ENCODE measurements at regions not wholly inside any gene's neighbourhood (a gene's known extent, or its start where the extent isn't known, plus 50 kb on each side); places are given as distances from the start of the nearest gene placed in this dataset.

GRCh38 chr14:55835985-55836384, 256.0 kb downstream of the KTN1 start:
- no peak for TF ChIP-seq EZH2 (IDR thresholded peaks at IDR 0.05; ENCODE audit: borderline replicate concordance, insufficient read depth, low read depth, low read length, poor library complexity, severe bottlenecking)
- TF ChIP-seq, protein P1, sequence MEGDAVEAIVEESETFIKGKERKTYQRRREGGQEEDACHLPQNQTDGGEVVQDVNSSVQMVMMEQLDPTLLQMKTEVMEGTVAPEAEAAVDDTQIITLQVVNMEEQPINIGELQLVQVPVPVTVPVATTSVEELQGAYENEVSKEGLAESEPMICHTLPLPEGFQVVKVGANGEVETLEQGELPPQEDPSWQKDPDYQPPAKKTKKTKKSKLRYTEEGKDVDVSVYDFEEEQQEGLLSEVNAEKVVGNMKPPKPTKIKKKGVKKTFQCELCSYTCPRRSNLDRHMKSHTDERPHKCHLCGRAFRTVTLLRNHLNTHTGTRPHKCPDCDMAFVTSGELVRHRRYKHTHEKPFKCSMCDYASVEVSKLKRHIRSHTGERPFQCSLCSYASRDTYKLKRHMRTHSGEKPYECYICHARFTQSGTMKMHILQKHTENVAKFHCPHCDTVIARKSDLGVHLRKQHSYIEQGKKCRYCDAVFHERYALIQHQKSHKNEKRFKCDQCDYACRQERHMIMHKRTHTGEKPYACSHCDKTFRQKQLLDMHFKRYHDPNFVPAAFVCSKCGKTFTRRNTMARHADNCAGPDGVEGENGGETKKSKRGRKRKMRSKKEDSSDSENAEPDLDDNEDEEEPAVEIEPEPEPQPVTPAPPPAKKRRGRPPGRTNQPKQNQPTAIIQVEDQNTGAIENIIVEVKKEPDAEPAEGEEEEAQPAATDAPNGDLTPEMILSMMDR (IDR thresholded peaks at IDR 0.05) = no peak

Data from B cell (primary cell).